Activated B cell treated with CpG ODN at 0.5 μM for 24 hours (primary cell): ENCODE measurements at regions not wholly inside any gene's neighbourhood (a gene's known extent, or its start where the extent isn't known, plus 50 kb on each side); places are given as distances from the start of the nearest gene placed in this dataset.

Experiments used
- ATAC-seq: fragments of 200-7000 bp; cut with Tn5 transposase; one replicate; pipeline ENCODE4 v1.10.0; 2021; ENCODE audit warnings: low read depth, mild to moderate bottlenecking, moderate library complexity
- CTCF ChIA-PET: fragments of 350-600 bp; sonication (Branson Sonifier 250); formaldehyde crosslinking; loops from one replicate; lab custom pipeline; 2021; ENCODE audit warnings: antibody characterized with exemption; lab: Charles Lee
- POLR2A ChIA-PET: fragments of 350-600 bp; sonication (Branson Sonifier 250); formaldehyde crosslinking; loops from one replicate; lab custom pipeline; 2021; ENCODE audit warnings: antibody characterized with exemption; lab: Charles Lee
- DNase-seq: peaks from one replicate; pipeline ENCODE4 v3.0.0; 2022
- H3K27ac Mint-ChIP-seq: one replicate; pipeline ENCODE4 v1.8.0; 2020; ENCODE audit warnings: mixed read lengths
- H3K27me3 Mint-ChIP-seq: one replicate; pipeline ENCODE4 v1.8.0; 2021; ENCODE audit warnings: mixed read lengths
- H3K36me3 Mint-ChIP-seq: one replicate; pipeline ENCODE4 v1.8.0; 2021; ENCODE audit warnings: low read depth, mixed read lengths
- H3K4me1 Mint-ChIP-seq: one replicate; pipeline ENCODE4 v1.8.0; 2021; ENCODE audit warnings: mixed read lengths
- H3K4me3 Mint-ChIP-seq: one replicate; pipeline ENCODE4 v1.8.0; 2020; ENCODE audit warnings: mild to moderate bottlenecking, mixed read lengths
- H3K9me3 Mint-ChIP-seq: one replicate; pipeline ENCODE4 v1.8.0; 2020; ENCODE audit warnings: mixed read lengths
- CTCF ChIP-seq: fragments of 200-600 bp; IDR thresholded peaks from one replicate; pipeline ENCODE4 v1.8.0; 2022; ENCODE audit warnings: antibody characterized with exemption, mild to moderate bottlenecking
- intact Hi-C: fragments of 100-400 bp; cut with micrococcal nuclease; formaldehyde crosslinking; loops from one replicate; pipeline ENCODE4 v1.15.1; 2024

GRCh38 chr2:123153041-123153440 is 872.0 kb upstream of the CNTNAP5 start:
- no peaks in the 10 kb centered on the region for H3K27me3 Mint-ChIP-seq
- TF ChIP-seq CTCF = no peak
- no peak overlapping the region for H3K27ac Mint-ChIP-seq
- DNase-seq = no peak
- ChIA-PET CTCF (no interaction called here), POLR2A (no interaction called here)
- H3K4me3 Mint-ChIP-seq = no peak overlapping the region
- H3K36me3 Mint-ChIP-seq = no peaks in the 10 kb centered on the region
- ATAC-seq = no peak
- intact Hi-C loops = no loop called here
- no peaks in the 10 kb centered on the region for H3K4me1 Mint-ChIP-seq
- peaks cover 3% of the 10 kb centered on the region for H3K9me3 Mint-ChIP-seq

- POLR2A ChIA-PET = no interaction called here
Measured at GRCh38 chr2:123154195-123154594, 870.9 kb upstream of the CNTNAP5 start.

GRCh38 chr2:123157016-123157415 is 868.1 kb upstream of the CNTNAP5 start:
- no peak overlapping the region for H3K27ac Mint-ChIP-seq
- H3K9me3 Mint-ChIP-seq = peaks cover 2% of the 10 kb centered on the region
- no peak for TF ChIP-seq CTCF
- POLR2A ChIA-PET = no interaction called here
- DNase-seq = no peak
- CTCF ChIA-PET = no interaction called here
- intact Hi-C loops = no loop called here
- no peak for ATAC-seq
- H3K36me3 Mint-ChIP-seq = no peaks in the 10 kb centered on the region
- no peak overlapping the region for H3K4me3 Mint-ChIP-seq
- H3K27me3 Mint-ChIP-seq = no peaks in the 10 kb centered on the region
- H3K4me1 Mint-ChIP-seq = no peaks in the 10 kb centered on the region

More at GRCh38 chr2:123154195-123154594, 870.9 kb upstream of the CNTNAP5 start:
- Mint-ChIP-seq H3K27ac (no peak overlapping the region), H3K4me1 (no peaks in the 10 kb centered on the region), H3K9me3 (peaks cover 5% of the 10 kb centered on the region), H3K27me3 (no peaks in the 10 kb centered on the region), H3K36me3 (no peaks in the 10 kb centered on the region), H3K4me3 (no peak overlapping the region)
- ATAC-seq (no peak), DNase-seq (no peak)
- CTCF ChIA-PET = no interaction called here
- TF ChIP-seq CTCF = no peak
- intact Hi-C loops = no loop called here

GRCh38 chr2:123162400-123163016 is 862.6 kb upstream of the CNTNAP5 start:
- Mint-ChIP-seq H3K27ac (no peak overlapping the region), H3K4me1 (no peaks in the 10 kb centered on the region), H3K27me3 (no peaks in the 10 kb centered on the region), H3K9me3 (peaks cover 10% of the 10 kb centered on the region), H3K36me3 (no peaks in the 10 kb centered on the region), H3K4me3 (no peak overlapping the region)
- ATAC-seq = no peak
- CTCF ChIA-PET = no interaction called here
- no peak for TF ChIP-seq CTCF
- DNase-seq = no peak
- POLR2A ChIA-PET = no interaction called here
- intact Hi-C loops = no loop called here

- Mint-ChIP-seq H3K27ac (no peak overlapping the region), H3K36me3 (no peaks in the 10 kb centered on the region), H3K9me3 (peaks cover 11% of the 10 kb centered on the region), H3K27me3 (no peaks in the 10 kb centered on the region), H3K4me1 (no peaks in the 10 kb centered on the region), H3K4me3 (no peak overlapping the region)
- ChIA-PET POLR2A (no interaction called here), CTCF (no interaction called here)
- DNase-seq (no peak), ATAC-seq (no peak)
- intact Hi-C loops = no loop called here
- no peak for TF ChIP-seq CTCF
Measured at GRCh38 chr2:123163398-123163797, 861.7 kb upstream of the CNTNAP5 start.
